HCT116 (cell line): ENCODE measurements at regions not wholly inside any gene's neighbourhood (a gene's known extent, or its start where the extent isn't known, plus 50 kb on each side); places are given as distances from the start of the nearest gene placed in this dataset.

Source experiments
- ATAC-seq: fragments of 200-7000 bp; cut with Tn5 transposase; 2 replicates; pipeline ENCODE4 v1.9.1; 2020; ENCODE audit warnings: mild to moderate bottlenecking, moderate library complexity
- BruUV-seq: library from RNA; stranded (reverse); fragments of 400-500 nt; replicated peaks from 2 replicates; lab custom pipeline; 2021; lab: Mats Ljungman, UMichigan
- CTCF ChIA-PET: fragments of 300-600 bp; sonication (Branson Sonifier 250); formaldehyde crosslinking; loops from one replicate; lab custom pipeline; 2021; ENCODE audit warnings: antibody characterized with exemption; lab: Charles Lee
- POLR2A ChIA-PET: fragments of 300-600, 350-600 bp; sonication (Branson Sonifier 250); formaldehyde crosslinking; loops from one replicate; lab custom pipeline; 2021; ENCODE audit warnings: antibody characterized with exemption; lab: Charles Lee
- RAD21 ChIA-PET, 2 experiments: fragments of 300-600 bp; sonication (Branson Sonifier 250); formaldehyde crosslinking; loops; one replicate each; lab custom pipeline; 2023; ENCODE audit warnings: low total read pairs in 2 of 2; ENCODE audit not compliant: uncharacterized antibody in 2 of 2, unreplicated experiment in 2 of 2, low non-redundant PET in 1 of 2; lab: Charles Lee
- DNase-seq: peaks from one replicate; pipeline ENCODE4 v3.0.0-alpha.2; 2010; ENCODE audit warnings: low read depth, low spot score
- H2AFZ ChIP-seq: fragments of 200-600 bp; shearing (Covaris generic), sonication (generic); 2 replicates; pipeline ENCODE4 v1.6.1; 2017; ENCODE audit warnings: low read depth, mixed run types, mixed read lengths, antibody characterized with exemption, low read length; ENCODE audit not compliant: poor library complexity, severe bottlenecking
- H3K27ac ChIP-seq: 2 replicates; pipeline ENCODE4 v1.5.1; 2012; ENCODE audit warnings: low read depth, low read length
- H3K27me3 ChIP-seq: fragments of 200-600 bp; sonication (generic); 2 replicates; pipeline ENCODE4 v1.6.1; 2016; ENCODE audit warnings: mixed run types, low read length, mixed read lengths; ENCODE audit not compliant: insufficient read depth
- H3K36me3 ChIP-seq, 2 experiments: fragments of 200-500 bp in 1 of 2; fragments of 200-600 bp in 1 of 2; sonication (Bioruptor generic) in 1 of 2; sonication (generic) in 1 of 2; 2 replicates each; pipeline versions ENCODE4 v1.5.1 to v1.6.1; 2014 to 2016; ENCODE audit warnings: low read length in 2 of 2, inconsistent platforms in 1 of 2, mixed read lengths in 1 of 2, mixed run types in 1 of 2; ENCODE audit not compliant: insufficient read depth in 2 of 2, control insufficient read depth in 1 of 2
- H3K4me1 ChIP-seq, 2 experiments: fragments of 200-600 bp in 1 of 2; sonication (generic) in 1 of 2; 2 replicates each; pipeline versions ENCODE4 v1.5.1 to v1.6.1; 2012 to 2017; ENCODE audit warnings: low read length in 2 of 2, inconsistent platforms in 1 of 2, mild to moderate bottlenecking in 1 of 2, mixed read lengths in 1 of 2, mixed run types in 1 of 2, moderate library complexity in 1 of 2; ENCODE audit not compliant: insufficient read depth in 2 of 2, control insufficient read depth in 1 of 2
- H3K4me2 ChIP-seq: fragments of 200-600 bp; sonication (generic); 2 replicates; pipeline ENCODE4 v1.6.1; 2017; ENCODE audit warnings: mixed run types, low read length, mixed read lengths
- H3K4me3 ChIP-seq, 2 experiments: fragments of 200-600 bp in 1 of 2; sonication (generic) in 1 of 2; replicated peaks in 1 of 2; 2 replicates each; pipeline ENCODE4 v1.5.1; 2011 to 2016; ENCODE audit warnings: low read length in 2 of 2, control low read depth in 1 of 2, low read depth in 1 of 2, mild to moderate bottlenecking in 1 of 2, mixed read lengths in 1 of 2, mixed run types in 1 of 2
- H3K79me2 ChIP-seq: fragments of 200-600 bp; sonication (generic); 2 replicates; pipeline ENCODE4 v1.6.1; 2017; ENCODE audit warnings: mild to moderate bottlenecking, mixed run types, low read length, moderate library complexity, mixed read lengths; ENCODE audit not compliant: insufficient read depth
- H3K9ac ChIP-seq: fragments of 200-600 bp; sonication (generic); 2 replicates; pipeline ENCODE4 v1.6.1; 2016; ENCODE audit warnings: low read length, mixed read lengths
- H3K9me2 ChIP-seq: fragments of 200-600 bp; sonication (generic), shearing (Covaris generic); 2 replicates; pipeline ENCODE4 v1.6.1; 2017; ENCODE audit warnings: mixed run types, mild to moderate bottlenecking, moderate library complexity; ENCODE audit not compliant: insufficient read depth
- H3K9me3 ChIP-seq, 2 experiments: fragments of 200-500 bp in 1 of 2; fragments of 200-600 bp in 1 of 2; sonication (Bioruptor generic) in 1 of 2; sonication (generic) in 1 of 2; 2 replicates each; pipeline ENCODE4 v1.6.1; 2014 to 2017; ENCODE audit warnings: low read length in 2 of 2, mixed read lengths in 2 of 2, inconsistent platforms in 1 of 2, low read depth in 1 of 2, mild to moderate bottlenecking in 1 of 2, mixed run types in 1 of 2, moderate library complexity in 1 of 2; ENCODE audit not compliant: control insufficient read depth in 1 of 2, insufficient read depth in 1 of 2
- H4K20me1 ChIP-seq: fragments of 200-600 bp; sonication (generic), shearing (Covaris generic); 2 replicates; pipeline ENCODE4 v1.6.1; 2017; ENCODE audit warnings: mixed run types, mild to moderate bottlenecking, moderate library complexity; ENCODE audit not compliant: insufficient read depth
- ATF3 ChIP-seq: IDR thresholded peaks from 2 replicates; pipeline ENCODE4 v1.6.1; 2012
- CEBPB ChIP-seq: IDR thresholded peaks from 2 replicates; pipeline ENCODE4 v1.6.1; 2012; ENCODE audit warnings: low read depth
- POLR2AphosphoS5 ChIP-seq: IDR thresholded peaks from 2 replicates; pipeline ENCODE4 v1.6.1; 2011; ENCODE audit warnings: mild to moderate bottlenecking, low read depth, low read length, moderate library complexity
- RAD21 ChIP-seq: IDR thresholded peaks from 2 replicates; pipeline ENCODE4 v1.6.1; 2012; ENCODE audit warnings: low read depth, mild to moderate bottlenecking
- SP1 ChIP-seq: IDR thresholded peaks from 2 replicates; pipeline ENCODE4 v1.6.1; 2012; ENCODE audit warnings: low read depth
- ZBTB33 ChIP-seq: IDR thresholded peaks from 2 replicates; pipeline ENCODE4 v1.6.1; 2011; ENCODE audit warnings: mild to moderate bottlenecking, low read length, moderate library complexity; ENCODE audit not compliant: insufficient replicate concordance; ENCODE audit errors: extremely low read depth
- intact Hi-C: fragments of 100-400 bp; cut with micrococcal nuclease; formaldehyde crosslinking; loops from 2 replicates; pipeline ENCODE4 v1.10.0; 2022

- TF ChIP-seq ZBTB33 (no peak), ATF3 (no peak), SP1 (no peak)
These were observed 327.8 kb upstream of the FMN2 start (continued) for GRCh38 chr1:239763850-239764249.

- BruUV-seq, result no TSS peak
- H3K4me1 ChIP-seq, result no peaks in the 10 kb centered on the region
- POLR2A ChIA-PET, result no interaction called here
- no peak overlapping the region for H3K4me3 ChIP-seq
- H3K4me2 ChIP-seq, result no peak overlapping the region
- DNase-seq (no peak), ATAC-seq (no peak)
- no peaks in the 10 kb centered on the region for H3K36me3 ChIP-seq
- no peaks in the 10 kb centered on the region for H3K27me3 ChIP-seq
- no peak overlapping the region for H2AFZ ChIP-seq
- H3K9ac ChIP-seq, result no peak overlapping the region
- intact Hi-C loops, result no loop called here
- H3K79me2 ChIP-seq, result no peaks in the 10 kb centered on the region
- no peaks in the 10 kb centered on the region for H3K9me2 ChIP-seq
- RAD21 ChIA-PET, result no interaction called here
- H3K9me3 ChIP-seq, result peaks cover 0 to 9% of the 10 kb centered on the region in 2 experiments; a peak in 3 of 4 replicates
- TF ChIP-seq RAD21 (no peak), POLR2AphosphoS5 (no peak), CEBPB (no peak)
- CTCF ChIA-PET, result no interaction called here
- H4K20me1 ChIP-seq, result no peaks in the 10 kb centered on the region
- no peak overlapping the region for H3K27ac ChIP-seq
These were observed 327.1 kb upstream of the FMN2 start for GRCh38 chr1:239764546-239764945.
